Glutamatergic neuron (in vitro differentiated cells): ENCODE measurements at regions not wholly inside any gene's neighbourhood (a gene's known extent, or its start where the extent isn't known, plus 50 kb on each side); places are given as distances from the start of the nearest gene placed in this dataset.

Experiments
- DNase-seq: peaks from one replicate; pipeline ENCODE4 v3.0.0; 2022
- H3K27ac Mint-ChIP-seq: one replicate; pipeline ENCODE4 v1.8.0; 2020; ENCODE audit warnings: mild to moderate bottlenecking, mixed read lengths, inconsistent platforms; ENCODE audit not compliant: unreplicated experiment
- H3K27me3 Mint-ChIP-seq: one replicate; pipeline ENCODE4 v1.8.0; 2020; ENCODE audit warnings: mild to moderate bottlenecking, moderate library complexity, mixed read lengths, inconsistent platforms; ENCODE audit not compliant: unreplicated experiment
- H3K36me3 Mint-ChIP-seq: one replicate; pipeline ENCODE4 v1.8.0; 2020; ENCODE audit warnings: mild to moderate bottlenecking, mixed read lengths, inconsistent platforms; ENCODE audit not compliant: unreplicated experiment
- H3K4me1 Mint-ChIP-seq: one replicate; pipeline ENCODE4 v1.8.0; 2020; ENCODE audit warnings: mild to moderate bottlenecking, low read depth, mixed read lengths, inconsistent platforms; ENCODE audit not compliant: unreplicated experiment
- H3K4me3 Mint-ChIP-seq: one replicate; pipeline ENCODE4 v1.8.0; 2020; ENCODE audit warnings: mild to moderate bottlenecking, mixed read lengths, inconsistent platforms; ENCODE audit not compliant: unreplicated experiment
- H3K9me3 Mint-ChIP-seq: one replicate; pipeline ENCODE4 v1.8.0; 2020; ENCODE audit warnings: mild to moderate bottlenecking, moderate library complexity, mixed read lengths, inconsistent platforms; ENCODE audit not compliant: unreplicated experiment
- CTCF ChIP-seq: fragments of 200-600 bp; sonication (generic); IDR thresholded peaks from one replicate; pipeline ENCODE4 v1.5.0; 2021; ENCODE audit not compliant: partially characterized antibody, unreplicated experiment

- DNase-seq, result no peak
- no peak for TF ChIP-seq CTCF
- Mint-ChIP-seq H3K36me3 (no peaks in the 10 kb centered on the region), H3K9me3 (no peaks in the 10 kb centered on the region), H3K4me1 (no peaks in the 10 kb centered on the region), H3K27me3 (no peaks in the 10 kb centered on the region), H3K4me3 (no peak overlapping the region), H3K27ac (no peak overlapping the region)
Observed at GRCh38 chr2:42987112-42987922, 194.9 kb upstream of the HAAO start.

GRCh38 chr2:42984617-42985016 is 192.2 kb upstream of the HAAO start:
- no peak overlapping the region for H3K27ac Mint-ChIP-seq
- no peaks in the 10 kb centered on the region for H3K4me1 Mint-ChIP-seq
- H3K4me3 Mint-ChIP-seq, result no peak overlapping the region
- no peak for DNase-seq
- no peaks in the 10 kb centered on the region for H3K9me3 Mint-ChIP-seq
- no peak for TF ChIP-seq CTCF
- H3K27me3 Mint-ChIP-seq, result peaks cover 4% of the 10 kb centered on the region
- peaks cover 4% of the 10 kb centered on the region for H3K36me3 Mint-ChIP-seq

GRCh38 chr2:42984081-42984480 is 191.7 kb upstream of the HAAO start:
- peaks cover 4% of the 10 kb centered on the region for H3K36me3 Mint-ChIP-seq
- no peak overlapping the region for H3K4me3 Mint-ChIP-seq
- no peaks in the 10 kb centered on the region for H3K9me3 Mint-ChIP-seq
- no peak for TF ChIP-seq CTCF
- H3K27ac Mint-ChIP-seq, result no peak overlapping the region
- H3K4me1 Mint-ChIP-seq, result no peaks in the 10 kb centered on the region
- no peak for DNase-seq
- peaks cover 4% of the 10 kb centered on the region for H3K27me3 Mint-ChIP-seq

- no peak for TF ChIP-seq CTCF
- Mint-ChIP-seq H3K27me3 (peaks cover 6% of the 10 kb centered on the region), H3K36me3 (peaks cover 4% of the 10 kb centered on the region), H3K27ac (no peak overlapping the region), H3K4me1 (no peaks in the 10 kb centered on the region), H3K4me3 (no peak overlapping the region), H3K9me3 (peaks cover under 1% of the 10 kb centered on the region)
- DNase-seq, result no peak
Observed at GRCh38 chr2:42980764-42981416, 188.5 kb upstream of the HAAO start.
